CD8-positive, alpha-beta memory T cell (primary cell): ENCODE measurements at regions not wholly inside any gene's neighbourhood (a gene's known extent, or its start where the extent isn't known, plus 50 kb on each side); places are given as distances from the start of the nearest gene placed in this dataset.

ENCODE experiments used
- CTCF ChIA-PET: fragments of 350-600 bp; sonication (Branson Sonifier 250); formaldehyde crosslinking; loops from one replicate; lab custom pipeline; 2021; ENCODE audit warnings: antibody characterized with exemption; lab: Charles Lee
- POLR2A ChIA-PET: fragments of 350-600 bp; sonication (Branson Sonifier 250); formaldehyde crosslinking; loops from one replicate; lab custom pipeline; 2021; ENCODE audit warnings: antibody characterized with exemption; lab: Charles Lee
- DNase-seq, 5 donors: peaks; one replicate each; pipeline versions ENCODE4 v3.0.0 to v3.0.0-alpha.2; 2020 to 2022; ENCODE audit warnings: mixed read lengths in 1 of 5
- H3K27ac ChIP-seq: one replicate; pipeline ENCODE4 v1.7.0; 2013; ENCODE audit warnings: low read depth, mild to moderate bottlenecking, low read length, moderate library complexity
- H3K27me3 ChIP-seq: 2 replicates; pipeline ENCODE4 v1.7.0; 2013; ENCODE audit warnings: low read length, mild to moderate bottlenecking; ENCODE audit not compliant: insufficient read depth, poor library complexity, severe bottlenecking
- H3K36me3 ChIP-seq: 2 replicates; pipeline ENCODE4 v1.7.0; 2013; ENCODE audit warnings: mild to moderate bottlenecking, low read length, moderate library complexity; ENCODE audit not compliant: insufficient read depth
- H3K4me1 ChIP-seq: 2 replicates; pipeline ENCODE4 v1.7.0; 2013; ENCODE audit warnings: mild to moderate bottlenecking, low read length, moderate library complexity; ENCODE audit not compliant: insufficient read depth
- H3K4me3 ChIP-seq: 2 replicates; pipeline ENCODE4 v1.7.0; 2013; ENCODE audit warnings: mild to moderate bottlenecking, low read length
- H3K9me3 ChIP-seq: 2 replicates; pipeline ENCODE4 v1.7.0; 2013; ENCODE audit warnings: mild to moderate bottlenecking, low read length
- H3K27ac Mint-ChIP-seq, 8 donors: one replicate each; pipeline ENCODE4 v1.8.0; 2020 to 2021; ENCODE audit warnings: mixed read lengths in 8 of 8, mild to moderate bottlenecking in 6 of 8, inconsistent platforms in 3 of 8, moderate library complexity in 3 of 8
- H3K27me3 Mint-ChIP-seq, 2 donors: one replicate each; pipeline ENCODE4 v1.8.0; 2020 to 2021; ENCODE audit warnings: mixed read lengths in 2 of 2, mild to moderate bottlenecking in 1 of 2, moderate library complexity in 1 of 2
- H3K36me3 Mint-ChIP-seq, 3 donors: one replicate each; pipeline ENCODE4 v1.8.0; 2020 to 2021; ENCODE audit warnings: mixed read lengths in 3 of 3, inconsistent platforms in 1 of 3, mild to moderate bottlenecking in 1 of 3
- H3K4me1 Mint-ChIP-seq, 3 donors: one replicate each; pipeline ENCODE4 v1.8.0; 2020 to 2021; ENCODE audit warnings: mixed read lengths in 3 of 3, inconsistent platforms in 1 of 3, mild to moderate bottlenecking in 1 of 3
- H3K4me3 Mint-ChIP-seq, 7 donors: one replicate each; pipeline ENCODE4 v1.8.0; 2020 to 2021; ENCODE audit warnings: mixed read lengths in 7 of 7, mild to moderate bottlenecking in 6 of 7, moderate library complexity in 4 of 7, inconsistent platforms in 2 of 7
- H3K9me3 Mint-ChIP-seq, 5 donors: one replicate each; pipeline ENCODE4 v1.8.0; 2020 to 2022; ENCODE audit warnings: mixed read lengths in 5 of 5, mild to moderate bottlenecking in 3 of 5, moderate library complexity in 2 of 5, inconsistent platforms in 1 of 5

DNA sequence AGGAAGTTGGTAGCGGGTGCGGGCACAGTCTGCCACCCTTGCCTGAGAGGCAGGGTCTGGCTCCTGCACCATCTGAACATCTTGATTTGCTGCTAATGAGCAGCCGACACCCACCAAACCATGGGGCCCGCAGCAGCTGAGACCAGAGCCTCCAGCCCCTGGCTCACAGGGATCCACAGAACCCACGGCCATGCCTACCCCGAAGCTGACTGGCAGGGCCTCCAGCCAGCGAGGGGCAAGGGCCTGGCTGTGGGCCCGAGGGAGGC lies 171.5 kb upstream of the NTM start:
- Mint-ChIP-seq H3K27me3 (no peaks in the 10 kb centered on the region), H3K27ac (no peak overlapping the region), H3K9me3 (peaks cover 0 to 4% (median 0%) of the 10 kb centered on the region in 5 donors), H3K4me3 (no peak overlapping the region), H3K36me3 (no peaks in the 10 kb centered on the region), H3K4me1 (no peaks in the 10 kb centered on the region)
- CTCF ChIA-PET, result no interaction called here
- H3K27me3 ChIP-seq, result no peaks in the 10 kb centered on the region
- no peak overlapping the region for H3K27ac ChIP-seq
- DNase-seq, result no peak
- no peaks in the 10 kb centered on the region for H3K4me1 ChIP-seq
- H3K9me3 ChIP-seq, result no peaks in the 10 kb centered on the region
- H3K4me3 ChIP-seq, result no peak overlapping the region
- POLR2A ChIA-PET, result no interaction called here
- H3K36me3 ChIP-seq, result no peaks in the 10 kb centered on the region

- Histone ChIP-seq H3K36me3 (no peaks in the 10 kb centered on the region), H3K9me3 (no peaks in the 10 kb centered on the region), H3K27ac (no peak overlapping the region), H3K4me3 (no peak overlapping the region), H3K4me1 (no peaks in the 10 kb centered on the region), H3K27me3 (no peaks in the 10 kb centered on the region)
- ChIA-PET CTCF (no interaction called here), POLR2A (no interaction called here)
- no peaks in the 10 kb centered on the region for H3K4me1 Mint-ChIP-seq
- DNase-seq, result no peak
- H3K27me3 Mint-ChIP-seq, result peaks cover 0 to 2% of the 10 kb centered on the region in 2 donors
- no peaks in the 10 kb centered on the region for H3K36me3 Mint-ChIP-seq
- no peak overlapping the region for H3K27ac Mint-ChIP-seq
- peaks cover 0 to 9% (median 0%) of the 10 kb centered on the region in 5 donors for H3K9me3 Mint-ChIP-seq
- no peak overlapping the region for H3K4me3 Mint-ChIP-seq
These were observed 168.7 kb upstream of the NTM start for GRCh38 chr11:131201674-131202073.

DNA sequence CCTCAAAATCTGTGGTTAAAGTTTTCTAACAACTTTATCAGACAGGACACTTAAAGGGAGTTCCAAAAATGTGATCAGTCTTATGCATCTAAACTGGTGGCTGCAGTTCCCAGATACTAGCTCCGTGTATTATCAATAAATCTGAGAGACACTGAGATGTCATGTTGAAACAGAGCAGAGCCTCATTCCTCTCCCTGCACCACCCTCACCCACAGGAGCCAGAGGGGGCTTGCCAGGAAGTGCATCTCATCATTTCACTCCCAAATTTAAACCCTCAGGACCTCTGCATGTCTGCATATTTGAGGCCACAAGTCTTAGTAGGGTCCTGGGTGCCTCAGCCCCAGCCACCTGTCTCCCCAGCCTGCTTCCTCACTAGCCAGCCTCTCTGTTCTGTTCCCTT lies 167.4 kb upstream of the NTM start:
- Mint-ChIP-seq H3K36me3 (no peaks in the 10 kb centered on the region), H3K27ac (no peak overlapping the region), H3K4me3 (peak overlapping the region in 1 of 7 donors; percentile 25), H3K9me3 (peaks cover 0 to 9% (median 0%) of the 10 kb centered on the region in 5 donors), H3K27me3 (peaks cover 0 to 4% of the 10 kb centered on the region in 2 donors), H3K4me1 (no peaks in the 10 kb centered on the region)
- Histone ChIP-seq H3K27me3 (no peaks in the 10 kb centered on the region), H3K4me1 (no peaks in the 10 kb centered on the region), H3K9me3 (no peaks in the 10 kb centered on the region), H3K4me3 (no peak overlapping the region), H3K36me3 (no peaks in the 10 kb centered on the region), H3K27ac (no peak overlapping the region)
- no peak for DNase-seq
- CTCF ChIA-PET, result no interaction called here
- POLR2A ChIA-PET, result no interaction called here

DNA sequence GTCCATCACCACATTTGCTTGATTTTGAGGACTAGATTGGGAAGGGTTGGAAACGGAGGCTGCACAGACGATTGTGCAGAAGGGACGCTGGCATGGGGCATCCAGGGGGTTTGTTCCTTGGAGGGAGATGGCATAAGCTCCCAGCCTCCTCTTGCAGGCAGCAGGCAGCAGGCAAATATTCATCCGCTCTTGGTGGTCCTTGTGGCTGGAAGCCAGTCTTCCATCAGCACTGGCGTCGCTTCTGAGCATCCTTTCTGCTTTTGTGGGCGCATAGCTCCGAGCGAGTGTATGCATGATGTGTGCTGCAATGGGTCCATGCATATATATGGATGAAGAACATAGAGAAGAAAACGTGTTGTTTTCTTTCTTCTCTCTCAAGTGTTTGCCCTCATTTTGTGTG lies 166.1 kb upstream of the NTM start:
- H3K4me3 ChIP-seq, result no peak overlapping the region
- no peaks in the 10 kb centered on the region for H3K27me3 ChIP-seq
- no peak overlapping the region for H3K27ac ChIP-seq
- POLR2A ChIA-PET, result no interaction called here
- no peaks in the 10 kb centered on the region for H3K36me3 Mint-ChIP-seq
- no peak for DNase-seq
- no peaks in the 10 kb centered on the region for H3K4me1 ChIP-seq
- no peak overlapping the region for H3K27ac Mint-ChIP-seq
- H3K4me3 Mint-ChIP-seq, result no peak overlapping the region
- no peaks in the 10 kb centered on the region for H3K36me3 ChIP-seq
- peaks cover 0 to 9% (median 3%) of the 10 kb centered on the region in 5 donors for H3K9me3 Mint-ChIP-seq
- CTCF ChIA-PET, result no interaction called here
- no peaks in the 10 kb centered on the region for H3K9me3 ChIP-seq
- H3K27me3 Mint-ChIP-seq, result peaks cover 0 to 4% of the 10 kb centered on the region in 2 donors
- no peaks in the 10 kb centered on the region for H3K4me1 Mint-ChIP-seq

GRCh38 chr11:131204765-131205380 lies 165.5 kb upstream of the NTM start:
- POLR2A ChIA-PET, result no interaction called here
- Histone ChIP-seq H3K27me3 (no peaks in the 10 kb centered on the region), H3K4me1 (no peaks in the 10 kb centered on the region), H3K36me3 (no peaks in the 10 kb centered on the region), H3K4me3 (no peak overlapping the region), H3K9me3 (no peaks in the 10 kb centered on the region), H3K27ac (no peak overlapping the region)
- no peaks in the 10 kb centered on the region for H3K4me1 Mint-ChIP-seq
- peaks cover 0 to 5% (median 3%) of the 10 kb centered on the region in 5 donors for H3K9me3 Mint-ChIP-seq
- H3K27ac Mint-ChIP-seq, result no peak overlapping the region
- H3K27me3 Mint-ChIP-seq, result peaks cover 0 to 4% of the 10 kb centered on the region in 2 donors
- no peak for DNase-seq
- no peaks in the 10 kb centered on the region for H3K36me3 Mint-ChIP-seq
- CTCF ChIA-PET, result no interaction called here
- no peak overlapping the region for H3K4me3 Mint-ChIP-seq

- Mint-ChIP-seq H3K9me3 (peaks cover 0 to 5% (median 3%) of the 10 kb centered on the region in 5 donors), H3K36me3 (no peaks in the 10 kb centered on the region)
These were observed 163.7 kb upstream of the NTM start for GRCh38 chr11:131206671-131207070.

GRCh38 chr11:131207901-131208300 lies 162.5 kb upstream of the NTM start:
- CTCF ChIA-PET, result interaction anchor here (0.6 kb wide), 1 partner anchor 1806 kb away, joined by 3 read pairs; no protein-coding TSS in a partner anchor
- no peaks in the 10 kb centered on the region for H3K4me1 ChIP-seq
- H3K27ac Mint-ChIP-seq, result no peak overlapping the region
- no peaks in the 10 kb centered on the region for H3K36me3 ChIP-seq
- H3K4me3 Mint-ChIP-seq, result no peak overlapping the region
- DNase-seq, result no peak
- no peaks in the 10 kb centered on the region for H3K4me1 Mint-ChIP-seq
- no peak overlapping the region for H3K27ac ChIP-seq
- H3K9me3 Mint-ChIP-seq, result peaks cover 0 to 12% (median 3%) of the 10 kb centered on the region in 5 donors
- H3K36me3 Mint-ChIP-seq, result no peaks in the 10 kb centered on the region
- no peaks in the 10 kb centered on the region for H3K9me3 ChIP-seq
- POLR2A ChIA-PET, result no interaction called here
- H3K4me3 ChIP-seq, result no peak overlapping the region
- H3K27me3 ChIP-seq, result no peaks in the 10 kb centered on the region
- peaks cover 0 to 6% of the 10 kb centered on the region in 2 donors for H3K27me3 Mint-ChIP-seq

More at GRCh38 chr11:131206671-131207070, 163.7 kb upstream of the NTM start:
- no peaks in the 10 kb centered on the region for H3K4me1 Mint-ChIP-seq
- peaks cover 0 to 4% of the 10 kb centered on the region in 2 donors for H3K27me3 Mint-ChIP-seq
- H3K36me3 ChIP-seq, result no peaks in the 10 kb centered on the region
- no peaks in the 10 kb centered on the region for H3K27me3 ChIP-seq
- no peaks in the 10 kb centered on the region for H3K4me1 ChIP-seq
- H3K27ac ChIP-seq, result no peak overlapping the region
- no peak overlapping the region for H3K27ac Mint-ChIP-seq
- H3K4me3 Mint-ChIP-seq, result no peak overlapping the region
- CTCF ChIA-PET, result no interaction called here
- H3K4me3 ChIP-seq, result no peak overlapping the region
- DNase-seq, result no peak
- POLR2A ChIA-PET, result no interaction called here
- no peaks in the 10 kb centered on the region for H3K9me3 ChIP-seq

DNA sequence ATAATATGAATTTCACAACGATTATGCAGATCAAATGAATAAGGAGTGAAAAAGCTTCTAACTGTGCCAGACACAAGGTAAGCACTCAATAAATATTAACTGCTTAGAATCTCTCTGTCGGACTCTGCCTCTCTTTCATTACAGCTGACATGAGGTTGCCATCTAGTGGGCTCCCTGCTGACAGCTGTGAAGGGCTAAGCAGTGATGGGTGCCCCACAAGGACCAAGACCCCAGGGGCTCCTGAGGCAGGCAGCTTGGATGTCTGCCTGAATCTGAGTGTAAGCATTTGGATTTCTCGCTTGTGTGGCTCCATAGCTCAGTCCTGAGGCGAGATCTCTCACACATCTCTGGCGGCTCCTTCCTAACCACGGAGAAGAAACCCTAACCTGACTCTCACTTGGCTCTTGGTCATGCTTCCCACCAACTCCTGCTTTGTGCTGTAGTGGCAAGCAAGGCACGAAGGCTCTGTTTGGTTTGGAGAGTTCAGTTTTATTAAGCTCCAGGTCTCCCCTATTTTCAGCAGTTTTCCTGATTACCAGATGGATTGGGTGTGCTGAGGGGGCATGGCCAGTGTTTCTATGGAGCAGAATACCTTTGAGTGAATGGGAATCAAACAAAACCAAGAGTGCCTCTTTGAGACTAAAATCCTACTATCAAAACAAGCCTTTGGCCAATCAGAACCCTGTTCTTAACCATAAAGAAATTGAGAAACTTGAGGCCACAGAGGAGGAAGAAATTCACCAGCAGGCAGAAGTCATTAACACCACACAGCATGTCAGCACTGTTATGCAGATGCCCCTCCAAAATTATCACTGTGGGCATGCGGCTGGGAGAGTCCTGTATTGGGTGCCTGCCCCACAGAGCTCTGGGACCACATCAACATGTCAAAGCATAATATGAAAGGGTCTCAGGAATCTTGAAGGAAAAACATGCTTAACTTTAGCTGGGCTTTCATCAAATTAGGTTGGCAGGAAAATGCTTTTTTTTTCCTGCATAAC lies 152.8 kb upstream of the NTM start:
- H3K9me3 ChIP-seq, result no peaks in the 10 kb centered on the region

More for the DNA sequence above, 152.8 kb upstream of the NTM start:
- no peaks in the 10 kb centered on the region for H3K36me3 ChIP-seq
- no peak overlapping the region for H3K4me3 ChIP-seq
- Mint-ChIP-seq H3K9me3 (peaks cover 3 to 6% (median 4%) of the 10 kb centered on the region in 5 donors), H3K4me1 (no peaks in the 10 kb centered on the region), H3K27me3 (peaks cover 0 to 4% of the 10 kb centered on the region in 2 donors), H3K27ac (peak overlapping the region in 1 of 8 donors; percentile 48), H3K4me3 (no peak overlapping the region), H3K36me3 (peaks cover 0 to 2% (median 0%) of the 10 kb centered on the region in 3 donors)
- ChIA-PET CTCF (no interaction called here), POLR2A (no interaction called here)
- no peak for DNase-seq
- no peaks in the 10 kb centered on the region for H3K27me3 ChIP-seq
- H3K27ac ChIP-seq, result no peak overlapping the region
- H3K4me1 ChIP-seq, result no peaks in the 10 kb centered on the region
